HEK293T (cell line): ENCODE measurements at regions not wholly inside any gene's neighbourhood (a gene's known extent, or its start where the extent isn't known, plus 50 kb on each side); places are given as distances from the start of the nearest gene placed in this dataset.

Source experiments
- ELF4 ChIP-seq: fragments of 450-650 bp; IDR thresholded peaks from 2 replicates; pipeline ENCODE4 v1.6.1; 2017; ENCODE audit warnings: antibody characterized with exemption
- FOXK2 ChIP-seq: fragments of 450-650 bp; IDR thresholded peaks from 2 replicates; pipeline ENCODE4 v1.6.1; 2016; ENCODE audit warnings: mild to moderate bottlenecking
- L3MBTL2 ChIP-seq: fragments of 450-650 bp; conservative IDR thresholded peaks from 2 replicates; pipeline ENCODE4 v1.6.1; 2016; ENCODE audit warnings: mild to moderate bottlenecking
- NFRKB ChIP-seq: fragments of 450-650 bp; IDR thresholded peaks from 2 replicates; pipeline ENCODE4 v1.6.1; 2016; ENCODE audit warnings: mild to moderate bottlenecking, moderate library complexity
- SP1 ChIP-seq: fragments of 450-650 bp; IDR thresholded peaks from 2 replicates; pipeline ENCODE4 v1.6.1; 2017
- TF ChIP-seq, protein P1 (sequence below): fragments of 450-650 bp; IDR thresholded peaks from 2 replicates; pipeline ENCODE4 v1.6.1; 2016

- TF ChIP-seq NFRKB (no peak), L3MBTL2 (no peak), SP1 (no peak), ELF4 (no peak), FOXK2 (no peak)
- TF ChIP-seq, protein P1, sequence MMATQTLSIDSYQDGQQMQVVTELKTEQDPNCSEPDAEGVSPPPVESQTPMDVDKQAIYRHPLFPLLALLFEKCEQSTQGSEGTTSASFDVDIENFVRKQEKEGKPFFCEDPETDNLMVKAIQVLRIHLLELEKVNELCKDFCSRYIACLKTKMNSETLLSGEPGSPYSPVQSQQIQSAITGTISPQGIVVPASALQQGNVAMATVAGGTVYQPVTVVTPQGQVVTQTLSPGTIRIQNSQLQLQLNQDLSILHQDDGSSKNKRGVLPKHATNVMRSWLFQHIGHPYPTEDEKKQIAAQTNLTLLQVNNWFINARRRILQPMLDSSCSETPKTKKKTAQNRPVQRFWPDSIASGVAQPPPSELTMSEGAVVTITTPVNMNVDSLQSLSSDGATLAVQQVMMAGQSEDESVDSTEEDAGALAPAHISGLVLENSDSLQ = no peak
Observed at GRCh38 chr10:14423111-14423744, 92.5 kb upstream of the FRMD4A start.
